Heart right ventricle (tissue), 16 donors: ENCODE measurements at regions not wholly inside any gene's neighbourhood (a gene's known extent, or its start where the extent isn't known, plus 50 kb on each side); places are given as distances from the start of the nearest gene placed in this dataset.

Experiments
- ATAC-seq, 8 donors: fragments of 200-7000 bp; cut with Tn5 transposase; one replicate each; pipeline ENCODE4 v1.9.1; 2020; ENCODE audit warnings: mild to moderate bottlenecking in 8 of 8, moderate library complexity in 8 of 8, moderate number of reproducible peaks in 1 of 8
- DNase-seq, 2 donors: peaks; one replicate each; pipeline ENCODE4 v3.0.0-alpha.2; 2020
- H3K27ac ChIP-seq, 10 donors: fragments of 200-600 bp; sonication (generic) in 2 of 10; one replicate each; pipeline versions ENCODE4 v1.5.0 to v1.8.0; 2020 to 2022; ENCODE audit warnings: mild to moderate bottlenecking in 3 of 10
- H3K27me3 ChIP-seq, 7 donors: fragments of 200-600 bp; one replicate each; pipeline ENCODE4 v1.8.0; 2021 to 2022; ENCODE audit warnings: mild to moderate bottlenecking in 2 of 7
- H3K36me3 ChIP-seq, 9 donors: fragments of 200-600 bp; sonication (generic) in 1 of 9; one replicate each; pipeline versions ENCODE4 v1.5.0 to v1.8.0; 2020 to 2022; ENCODE audit warnings: mild to moderate bottlenecking in 2 of 9
- H3K4me1 ChIP-seq, 9 donors: fragments of 200-600 bp; sonication (generic) in 1 of 9; one replicate each; pipeline versions ENCODE4 v1.5.0 to v1.8.0; 2020 to 2022; ENCODE audit warnings: mild to moderate bottlenecking in 4 of 9
- H3K4me3 ChIP-seq, 10 donors: fragments of 200-600 bp; sonication (generic) in 2 of 10; one replicate each; pipeline versions ENCODE4 v1.5.0 to v1.8.0; 2020 to 2022; ENCODE audit warnings: mild to moderate bottlenecking in 7 of 10, moderate library complexity in 2 of 10
- H3K9me3 ChIP-seq, 11 donors: fragments of 200-600 bp in 10 of 11; sonication (generic) in 2 of 11; one replicate each; pipeline versions ENCODE4 v1.5.0 to v1.8.0; 2013 to 2022; ENCODE audit warnings: mild to moderate bottlenecking in 2 of 11, control low read depth in 1 of 11, moderate library complexity in 1 of 11
- CTCF ChIP-seq, 9 donors: fragments of 200-600 bp; sonication (generic) in 2 of 9; IDR thresholded peaks; one replicate each; pipeline versions ENCODE4 v1.5.0 to v1.8.0; 2021 to 2022; ENCODE audit warnings: antibody characterized with exemption in 9 of 9, mild to moderate bottlenecking in 5 of 9, moderate library complexity in 1 of 9
- WGBS, 2 donors: extraction: QIAGEN DNeasy Blood & Tissue Kit; methylation state at CpG; one replicate each; pipeline ENCODE4 v1.1.7; 2013; ENCODE audit warnings: inconsistent platforms in 1 of 2; 5-methylcytosine and 5-hydroxymethylcytosine counted together
- intact Hi-C, 10 donors: fragments of 100-400 bp; cut with DNase I; formaldehyde crosslinking; loops; one replicate each; pipeline versions ENCODE4 v1.11.1 to v1.14.2; 2022
- donor health status: Arrhythmogenic right ventricular cardiomyopathy.
- donor health status: ischemic (EF 13 %, LVEDD 7.1; RV severe dilation, severe dysfunction).
- donor health status: healthy with polysubstance abuse.
- donor health status: DM: no; HTN: yes; CAD: no.
- donor health status: DM: no; HTN: no; CAD: no.
- donor health status: ischemic (EF 25% LVEDD 6.9; RV normal size, moderate dysfunction).
- donor health status: ischemic (EF 25% LVEDD 5.7; RV mildly dilated, moderate dysfunction).
- donor health status: healthy.
- donor health status: DM: yes; HTN: yes; CAD: no.
- donor health status: Ischemic cardiomyopathy.
- donor health status: ischemic (EF 35%, LVEDD 5.7; RV mildly dilated, moderate dysfunction).
- donor health status: nonischemic (EF 11% LVEDD 7.7; RV severe dilation, severe dysfunction).
- donor health status: DM: yes; HTN: yes; CAD: no.
- donor health status: PGD.
- donor health status: ischemic (EF 29% LVEDD 5.4; RV normal size, mild dysfunction).
- donor health status: nonischemic (EF 23%, LVEDD 6.1; RV moderate dilation, normal function).

GRCh38 chr2:108067820-108068405 is 81.6 kb downstream of the SLC5A7 start:
- H3K27me3 ChIP-seq: peaks cover 0 to 5% (median 0%) of the 10 kb centered on the region in 7 donors
- WGBS, 2 donors: 55 to 56% methylated on average over 8 of the region's 8 CpGs
- no peak for ATAC-seq

GRCh38 chr2:108069515-108070310 is 83.4 kb downstream of the SLC5A7 start:
- H3K9me3 ChIP-seq: no peaks in the 10 kb centered on the region
- no peak overlapping the region for H3K27ac ChIP-seq
- TF ChIP-seq CTCF (IDR thresholded peaks at IDR 0.05): no peak
- H3K36me3 ChIP-seq: no peaks in the 10 kb centered on the region
- peaks cover 0 to 10% (median 0%) of the 10 kb centered on the region in 7 donors for H3K27me3 ChIP-seq
- WGBS, 2 donors: 72 to 80% methylated on average over 8 of the region's 8 CpGs
- intact Hi-C loops: no loop called here
- H3K4me1 ChIP-seq: no peaks in the 10 kb centered on the region
- ATAC-seq (no peak), DNase-seq (no peak)
- no peak overlapping the region for H3K4me3 ChIP-seq

More at GRCh38 chr2:108067820-108068405, 81.6 kb downstream of the SLC5A7 start:
- Histone ChIP-seq H3K4me3 (no peak overlapping the region), H3K27ac (no peak overlapping the region), H3K4me1 (no peaks in the 10 kb centered on the region), H3K9me3 (no peaks in the 10 kb centered on the region), H3K36me3 (no peaks in the 10 kb centered on the region)
- TF ChIP-seq CTCF (IDR thresholded peaks at IDR 0.05): no peak
- intact Hi-C loops: no loop called here
- DNase-seq: no peak

GRCh38 chr2:108073415-108074072 is 87.2 kb downstream of the SLC5A7 start:
- DNase-seq: no peak
- H3K27me3 ChIP-seq: peaks cover 0 to 10% (median 0%) of the 10 kb centered on the region in 7 donors
- H3K4me3 ChIP-seq: no peak overlapping the region
- no peaks in the 10 kb centered on the region for H3K4me1 ChIP-seq
- no peaks in the 10 kb centered on the region for H3K36me3 ChIP-seq
- WGBS, 2 donors: 83 to 91% methylated on average over 4 of the region's 4 CpGs
- no peaks in the 10 kb centered on the region for H3K9me3 ChIP-seq
- TF ChIP-seq CTCF (IDR thresholded peaks at IDR 0.05): no peak
- no peak for ATAC-seq
- no peak overlapping the region for H3K27ac ChIP-seq
- intact Hi-C loops: no loop called here

GRCh38 chr2:108074150-108074549 is 87.8 kb downstream of the SLC5A7 start:
- Histone ChIP-seq H3K27ac (no peak overlapping the region), H3K4me3 (no peak overlapping the region), H3K4me1 (no peaks in the 10 kb centered on the region), H3K36me3 (no peaks in the 10 kb centered on the region), H3K27me3 (peaks cover 0 to 10% (median 0%) of the 10 kb centered on the region in 7 donors), H3K9me3 (no peaks in the 10 kb centered on the region)
- 75 to 80% methylated on average over 4 of the region's 4 CpGs for WGBS, 2 donors
- no peak for DNase-seq
- no peak for TF ChIP-seq CTCF (IDR thresholded peaks at IDR 0.05)
- intact Hi-C loops: no loop called here
- ATAC-seq: no peak
